HCT116 (cell line): ENCODE measurements at regions not wholly inside any gene's neighbourhood (a gene's known extent, or its start where the extent isn't known, plus 50 kb on each side); places are given as distances from the start of the nearest gene placed in this dataset.

Experiments used
- ATAC-seq: fragments of 200-7000 bp; cut with Tn5 transposase; 2 replicates; pipeline ENCODE4 v1.9.1; 2020; ENCODE audit warnings: mild to moderate bottlenecking, moderate library complexity
- BruUV-seq: library from RNA; stranded (reverse); fragments of 400-500 nt; replicated peaks from 2 replicates; lab custom pipeline; 2021; lab: Mats Ljungman, UMichigan
- CTCF ChIA-PET: fragments of 300-600 bp; sonication (Branson Sonifier 250); formaldehyde crosslinking; loops from one replicate; lab custom pipeline; 2021; ENCODE audit warnings: antibody characterized with exemption; lab: Charles Lee
- POLR2A ChIA-PET: fragments of 300-600, 350-600 bp; sonication (Branson Sonifier 250); formaldehyde crosslinking; loops from one replicate; lab custom pipeline; 2021; ENCODE audit warnings: antibody characterized with exemption; lab: Charles Lee
- RAD21 ChIA-PET, 2 experiments: fragments of 300-600 bp; sonication (Branson Sonifier 250); formaldehyde crosslinking; loops; one replicate each; lab custom pipeline; 2023; ENCODE audit warnings: low total read pairs in 2 of 2; ENCODE audit not compliant: uncharacterized antibody in 2 of 2, unreplicated experiment in 2 of 2, low non-redundant PET in 1 of 2; lab: Charles Lee
- DNase-seq: peaks from one replicate; pipeline ENCODE4 v3.0.0-alpha.2; 2010; ENCODE audit warnings: low read depth, low spot score
- H2AFZ ChIP-seq: fragments of 200-600 bp; shearing (Covaris generic), sonication (generic); 2 replicates; pipeline ENCODE4 v1.6.1; 2017; ENCODE audit warnings: low read depth, mixed run types, mixed read lengths, antibody characterized with exemption, low read length; ENCODE audit not compliant: poor library complexity, severe bottlenecking
- H3K27ac ChIP-seq: 2 replicates; pipeline ENCODE4 v1.5.1; 2012; ENCODE audit warnings: low read depth, low read length
- H3K27me3 ChIP-seq: fragments of 200-600 bp; sonication (generic); 2 replicates; pipeline ENCODE4 v1.6.1; 2016; ENCODE audit warnings: mixed run types, low read length, mixed read lengths; ENCODE audit not compliant: insufficient read depth
- H3K36me3 ChIP-seq, 2 experiments: fragments of 200-500 bp in 1 of 2; fragments of 200-600 bp in 1 of 2; sonication (Bioruptor generic) in 1 of 2; sonication (generic) in 1 of 2; 2 replicates each; pipeline versions ENCODE4 v1.5.1 to v1.6.1; 2014 to 2016; ENCODE audit warnings: low read length in 2 of 2, inconsistent platforms in 1 of 2, mixed read lengths in 1 of 2, mixed run types in 1 of 2; ENCODE audit not compliant: insufficient read depth in 2 of 2, control insufficient read depth in 1 of 2
- H3K4me1 ChIP-seq, 2 experiments: fragments of 200-600 bp in 1 of 2; sonication (generic) in 1 of 2; 2 replicates each; pipeline versions ENCODE4 v1.5.1 to v1.6.1; 2012 to 2017; ENCODE audit warnings: low read length in 2 of 2, inconsistent platforms in 1 of 2, mild to moderate bottlenecking in 1 of 2, mixed read lengths in 1 of 2, mixed run types in 1 of 2, moderate library complexity in 1 of 2; ENCODE audit not compliant: insufficient read depth in 2 of 2, control insufficient read depth in 1 of 2
- H3K4me2 ChIP-seq: fragments of 200-600 bp; sonication (generic); 2 replicates; pipeline ENCODE4 v1.6.1; 2017; ENCODE audit warnings: mixed run types, low read length, mixed read lengths
- H3K4me3 ChIP-seq, 2 experiments: fragments of 200-600 bp in 1 of 2; sonication (generic) in 1 of 2; replicated peaks in 1 of 2; 2 replicates each; pipeline ENCODE4 v1.5.1; 2011 to 2016; ENCODE audit warnings: low read length in 2 of 2, control low read depth in 1 of 2, low read depth in 1 of 2, mild to moderate bottlenecking in 1 of 2, mixed read lengths in 1 of 2, mixed run types in 1 of 2
- H3K79me2 ChIP-seq: fragments of 200-600 bp; sonication (generic); 2 replicates; pipeline ENCODE4 v1.6.1; 2017; ENCODE audit warnings: mild to moderate bottlenecking, mixed run types, low read length, moderate library complexity, mixed read lengths; ENCODE audit not compliant: insufficient read depth
- H3K9ac ChIP-seq: fragments of 200-600 bp; sonication (generic); 2 replicates; pipeline ENCODE4 v1.6.1; 2016; ENCODE audit warnings: low read length, mixed read lengths
- H3K9me2 ChIP-seq: fragments of 200-600 bp; sonication (generic), shearing (Covaris generic); 2 replicates; pipeline ENCODE4 v1.6.1; 2017; ENCODE audit warnings: mixed run types, mild to moderate bottlenecking, moderate library complexity; ENCODE audit not compliant: insufficient read depth
- H3K9me3 ChIP-seq, 2 experiments: fragments of 200-500 bp in 1 of 2; fragments of 200-600 bp in 1 of 2; sonication (Bioruptor generic) in 1 of 2; sonication (generic) in 1 of 2; 2 replicates each; pipeline ENCODE4 v1.6.1; 2014 to 2017; ENCODE audit warnings: low read length in 2 of 2, mixed read lengths in 2 of 2, inconsistent platforms in 1 of 2, low read depth in 1 of 2, mild to moderate bottlenecking in 1 of 2, mixed run types in 1 of 2, moderate library complexity in 1 of 2; ENCODE audit not compliant: control insufficient read depth in 1 of 2, insufficient read depth in 1 of 2
- H4K20me1 ChIP-seq: fragments of 200-600 bp; sonication (generic), shearing (Covaris generic); 2 replicates; pipeline ENCODE4 v1.6.1; 2017; ENCODE audit warnings: mixed run types, mild to moderate bottlenecking, moderate library complexity; ENCODE audit not compliant: insufficient read depth
- CBX3 ChIP-seq: IDR thresholded peaks from 2 replicates; pipeline ENCODE4 v1.6.1; 2012; ENCODE audit warnings: low read depth
- CEBPB ChIP-seq: IDR thresholded peaks from 2 replicates; pipeline ENCODE4 v1.6.1; 2012; ENCODE audit warnings: low read depth
- EGR1 ChIP-seq: IDR thresholded peaks from 2 replicates; pipeline ENCODE4 v1.6.1; 2012; ENCODE audit warnings: low read depth
- ELF1 ChIP-seq: IDR thresholded peaks from 2 replicates; pipeline ENCODE4 v1.6.1; 2012; ENCODE audit warnings: low read depth, borderline replicate concordance
- EZH2 ChIP-seq: fragments of 200-600 bp; sonication (generic); IDR thresholded peaks from 2 replicates; pipeline ENCODE4 v1.6.1; 2017; ENCODE audit warnings: antibody characterized with exemption, mixed run types
- FOSL1 ChIP-seq: IDR thresholded peaks from 2 replicates; pipeline ENCODE4 v1.6.1; 2012; ENCODE audit warnings: low read depth
- JUND ChIP-seq: IDR thresholded peaks from 2 replicates; pipeline ENCODE4 v1.6.1; 2012
- POLR2AphosphoS5 ChIP-seq: IDR thresholded peaks from 2 replicates; pipeline ENCODE4 v1.6.1; 2011; ENCODE audit warnings: mild to moderate bottlenecking, low read depth, low read length, moderate library complexity
- RAD21 ChIP-seq: IDR thresholded peaks from 2 replicates; pipeline ENCODE4 v1.6.1; 2012; ENCODE audit warnings: low read depth, mild to moderate bottlenecking
- SIN3A ChIP-seq: IDR thresholded peaks from 2 replicates; pipeline ENCODE4 v1.6.1; 2012; ENCODE audit warnings: low read depth
- TCF7L2 ChIP-seq: IDR thresholded peaks from 2 replicates; pipeline ENCODE4 v1.7.0; 2011; ENCODE audit warnings: borderline replicate concordance, inconsistent platforms; ENCODE audit not compliant: insufficient read depth, insufficient read length; ENCODE audit errors: extremely low read depth
- YY1 ChIP-seq: IDR thresholded peaks from 2 replicates; pipeline ENCODE4 v1.6.1; 2011; ENCODE audit warnings: low read length, low read depth, moderate library complexity, mild to moderate bottlenecking; ENCODE audit not compliant: insufficient replicate concordance; ENCODE audit errors: extremely low read depth
- ZFX ChIP-seq: fragments of 450-650 bp; IDR thresholded peaks from 2 replicates; pipeline ENCODE4 v1.6.1; 2017
- ZNF274 ChIP-seq: fragments of 200-500 bp; sonication (Bioruptor generic); IDR thresholded peaks from 2 replicates; pipeline ENCODE4 v1.6.1; 2014; ENCODE audit warnings: mild to moderate bottlenecking, low read depth, low read length, inconsistent platforms
- intact Hi-C: fragments of 100-400 bp; cut with micrococcal nuclease; formaldehyde crosslinking; loops from 2 replicates; pipeline ENCODE4 v1.10.0; 2022
- TF ChIP-seq, protein P1 (sequence below): IDR thresholded peaks from 2 replicates; pipeline ENCODE4 v1.6.1; 2011; ENCODE audit warnings: mild to moderate bottlenecking, low read length, moderate library complexity; ENCODE audit not compliant: insufficient replicate concordance; ENCODE audit errors: extremely low read depth
- TF ChIP-seq, protein P2 (sequence below): IDR thresholded peaks from 2 replicates; pipeline ENCODE4 v1.6.1; 2012
- TF ChIP-seq, protein P3 (sequence below): IDR thresholded peaks from 2 replicates; pipeline ENCODE4 v1.6.1; 2012
- TF ChIP-seq, protein P4 (sequence below), 3 experiments: fragments of 200-600 bp in 1 of 3; sonication (generic) in 1 of 3; IDR thresholded peaks in 2 of 3; conservative IDR thresholded peaks in 1 of 3; 2 replicates each; pipeline ENCODE4 v1.5.1; 2012 to 2017; ENCODE audit warnings: low read depth in 2 of 3, low read length in 2 of 3, antibody characterized with exemption in 1 of 3, borderline replicate concordance in 1 of 3, control low read depth in 1 of 3, mild to moderate bottlenecking in 1 of 3, mixed read lengths in 1 of 3, mixed run types in 1 of 3, moderate library complexity in 1 of 3; ENCODE audit not compliant: insufficient read depth in 1 of 3
- TF ChIP-seq, protein P5 (sequence below): IDR thresholded peaks from 2 replicates; pipeline ENCODE4 v1.6.1; 2012; ENCODE audit warnings: low read depth

- intact Hi-C loops: no loop called here
Measured at GRCh38 chr17:77318021-77318420, 177.3 kb downstream of the SEC14L1 start.

More at GRCh38 chr17:77318021-77318420, 177.3 kb downstream of the SEC14L1 start:
- Histone ChIP-seq H2AFZ (no peak overlapping the region), H3K4me1 (peaks cover 56 to 82% of the 10 kb centered on the region in 2 experiments), H3K36me3 (no peaks in the 10 kb centered on the region; a peak in 1 of 4 replicates), H3K9me3 (no peaks in the 10 kb centered on the region), H3K4me3 (no peak overlapping the region), H3K27ac (peak overlapping the region; percentile 75), H3K9me2 (no peaks in the 10 kb centered on the region), H3K27me3 (no peaks in the 10 kb centered on the region), H3K79me2 (peaks cover 88% of the 10 kb centered on the region), H3K4me2 (peak overlapping the region; percentile 74), H3K9ac (peak overlapping the region; percentile 76), H4K20me1 (no peaks in the 10 kb centered on the region)
- RAD21 ChIA-PET: no interaction called here
- TF ChIP-seq CBX3 (no peak), POLR2AphosphoS5 (no peak), ELF1 (no peak), ZFX (no peak), EGR1 (no peak), ZNF274 (no peak), YY1 (no peak), EZH2 (no peak), FOSL1 (no peak), RAD21 (no peak), CEBPB (no peak), TCF7L2 (no peak), SIN3A (no peak), JUND (no peak)
- TF ChIP-seq, protein P1, sequence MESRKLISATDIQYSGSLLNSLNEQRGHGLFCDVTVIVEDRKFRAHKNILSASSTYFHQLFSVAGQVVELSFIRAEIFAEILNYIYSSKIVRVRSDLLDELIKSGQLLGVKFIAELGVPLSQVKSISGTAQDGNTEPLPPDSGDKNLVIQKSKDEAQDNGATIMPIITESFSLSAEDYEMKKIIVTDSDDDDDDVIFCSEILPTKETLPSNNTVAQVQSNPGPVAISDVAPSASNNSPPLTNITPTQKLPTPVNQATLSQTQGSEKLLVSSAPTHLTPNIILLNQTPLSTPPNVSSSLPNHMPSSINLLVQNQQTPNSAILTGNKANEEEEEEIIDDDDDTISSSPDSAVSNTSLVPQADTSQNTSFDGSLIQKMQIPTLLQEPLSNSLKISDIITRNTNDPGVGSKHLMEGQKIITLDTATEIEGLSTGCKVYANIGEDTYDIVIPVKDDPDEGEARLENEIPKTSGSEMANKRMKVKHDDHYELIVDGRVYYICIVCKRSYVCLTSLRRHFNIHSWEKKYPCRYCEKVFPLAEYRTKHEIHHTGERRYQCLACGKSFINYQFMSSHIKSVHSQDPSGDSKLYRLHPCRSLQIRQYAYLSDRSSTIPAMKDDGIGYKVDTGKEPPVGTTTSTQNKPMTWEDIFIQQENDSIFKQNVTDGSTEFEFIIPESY: no peak
- TF ChIP-seq, protein P2, sequence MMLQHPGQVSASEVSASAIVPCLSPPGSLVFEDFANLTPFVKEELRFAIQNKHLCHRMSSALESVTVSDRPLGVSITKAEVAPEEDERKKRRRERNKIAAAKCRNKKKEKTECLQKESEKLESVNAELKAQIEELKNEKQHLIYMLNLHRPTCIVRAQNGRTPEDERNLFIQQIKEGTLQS: no peak
- TF ChIP-seq, protein P3, sequence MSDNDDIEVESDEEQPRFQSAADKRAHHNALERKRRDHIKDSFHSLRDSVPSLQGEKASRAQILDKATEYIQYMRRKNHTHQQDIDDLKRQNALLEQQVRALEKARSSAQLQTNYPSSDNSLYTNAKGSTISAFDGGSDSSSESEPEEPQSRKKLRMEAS: no peak
- TF ChIP-seq, protein P4, sequence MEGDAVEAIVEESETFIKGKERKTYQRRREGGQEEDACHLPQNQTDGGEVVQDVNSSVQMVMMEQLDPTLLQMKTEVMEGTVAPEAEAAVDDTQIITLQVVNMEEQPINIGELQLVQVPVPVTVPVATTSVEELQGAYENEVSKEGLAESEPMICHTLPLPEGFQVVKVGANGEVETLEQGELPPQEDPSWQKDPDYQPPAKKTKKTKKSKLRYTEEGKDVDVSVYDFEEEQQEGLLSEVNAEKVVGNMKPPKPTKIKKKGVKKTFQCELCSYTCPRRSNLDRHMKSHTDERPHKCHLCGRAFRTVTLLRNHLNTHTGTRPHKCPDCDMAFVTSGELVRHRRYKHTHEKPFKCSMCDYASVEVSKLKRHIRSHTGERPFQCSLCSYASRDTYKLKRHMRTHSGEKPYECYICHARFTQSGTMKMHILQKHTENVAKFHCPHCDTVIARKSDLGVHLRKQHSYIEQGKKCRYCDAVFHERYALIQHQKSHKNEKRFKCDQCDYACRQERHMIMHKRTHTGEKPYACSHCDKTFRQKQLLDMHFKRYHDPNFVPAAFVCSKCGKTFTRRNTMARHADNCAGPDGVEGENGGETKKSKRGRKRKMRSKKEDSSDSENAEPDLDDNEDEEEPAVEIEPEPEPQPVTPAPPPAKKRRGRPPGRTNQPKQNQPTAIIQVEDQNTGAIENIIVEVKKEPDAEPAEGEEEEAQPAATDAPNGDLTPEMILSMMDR (IDR thresholded peaks at IDR 0.05 in 2 of 3, conservative IDR thresholded peaks at IDR 0.05 in 1 of 3; ENCODE audit: borderline replicate concordance in 1 of 3, insufficient read depth in 1 of 3, low read depth in 2 of 3, low read length in 2 of 3): no peak
- TF ChIP-seq, protein P5, sequence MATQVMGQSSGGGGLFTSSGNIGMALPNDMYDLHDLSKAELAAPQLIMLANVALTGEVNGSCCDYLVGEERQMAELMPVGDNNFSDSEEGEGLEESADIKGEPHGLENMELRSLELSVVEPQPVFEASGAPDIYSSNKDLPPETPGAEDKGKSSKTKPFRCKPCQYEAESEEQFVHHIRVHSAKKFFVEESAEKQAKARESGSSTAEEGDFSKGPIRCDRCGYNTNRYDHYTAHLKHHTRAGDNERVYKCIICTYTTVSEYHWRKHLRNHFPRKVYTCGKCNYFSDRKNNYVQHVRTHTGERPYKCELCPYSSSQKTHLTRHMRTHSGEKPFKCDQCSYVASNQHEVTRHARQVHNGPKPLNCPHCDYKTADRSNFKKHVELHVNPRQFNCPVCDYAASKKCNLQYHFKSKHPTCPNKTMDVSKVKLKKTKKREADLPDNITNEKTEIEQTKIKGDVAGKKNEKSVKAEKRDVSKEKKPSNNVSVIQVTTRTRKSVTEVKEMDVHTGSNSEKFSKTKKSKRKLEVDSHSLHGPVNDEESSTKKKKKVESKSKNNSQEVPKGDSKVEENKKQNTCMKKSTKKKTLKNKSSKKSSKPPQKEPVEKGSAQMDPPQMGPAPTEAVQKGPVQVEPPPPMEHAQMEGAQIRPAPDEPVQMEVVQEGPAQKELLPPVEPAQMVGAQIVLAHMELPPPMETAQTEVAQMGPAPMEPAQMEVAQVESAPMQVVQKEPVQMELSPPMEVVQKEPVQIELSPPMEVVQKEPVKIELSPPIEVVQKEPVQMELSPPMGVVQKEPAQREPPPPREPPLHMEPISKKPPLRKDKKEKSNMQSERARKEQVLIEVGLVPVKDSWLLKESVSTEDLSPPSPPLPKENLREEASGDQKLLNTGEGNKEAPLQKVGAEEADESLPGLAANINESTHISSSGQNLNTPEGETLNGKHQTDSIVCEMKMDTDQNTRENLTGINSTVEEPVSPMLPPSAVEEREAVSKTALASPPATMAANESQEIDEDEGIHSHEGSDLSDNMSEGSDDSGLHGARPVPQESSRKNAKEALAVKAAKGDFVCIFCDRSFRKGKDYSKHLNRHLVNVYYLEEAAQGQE: no peak
- ATAC-seq (no peak), DNase-seq (no peak)
- BruUV-seq: no TSS peak
- CTCF ChIA-PET: no interaction called here
- POLR2A ChIA-PET: no interaction called here
